Mammary epithelial cell (primary cell): ENCODE measurements at regions not wholly inside any gene's neighbourhood (a gene's known extent, or its start where the extent isn't known, plus 50 kb on each side); places are given as distances from the start of the nearest gene placed in this dataset.

ENCODE experiments used
- EZH2 ChIP-seq: IDR thresholded peaks from 2 replicates; pipeline ENCODE4 v1.6.1; 2012; ENCODE audit warnings: low read length, inconsistent platforms, borderline replicate concordance
- TF ChIP-seq, protein P1 (sequence below), 2 donors: IDR thresholded peaks in 1 of 2; conservative IDR thresholded peaks in 1 of 2; 2 replicates each; pipeline ENCODE4 v1.5.1; 2011 to 2012; ENCODE audit warnings: inconsistent platforms in 2 of 2, low read length in 2 of 2, mild to moderate bottlenecking in 2 of 2, control low read depth in 1 of 2, low read depth in 1 of 2; ENCODE audit not compliant: insufficient read depth in 1 of 2; ENCODE audit errors: extremely low read depth in 1 of 2

DNA sequence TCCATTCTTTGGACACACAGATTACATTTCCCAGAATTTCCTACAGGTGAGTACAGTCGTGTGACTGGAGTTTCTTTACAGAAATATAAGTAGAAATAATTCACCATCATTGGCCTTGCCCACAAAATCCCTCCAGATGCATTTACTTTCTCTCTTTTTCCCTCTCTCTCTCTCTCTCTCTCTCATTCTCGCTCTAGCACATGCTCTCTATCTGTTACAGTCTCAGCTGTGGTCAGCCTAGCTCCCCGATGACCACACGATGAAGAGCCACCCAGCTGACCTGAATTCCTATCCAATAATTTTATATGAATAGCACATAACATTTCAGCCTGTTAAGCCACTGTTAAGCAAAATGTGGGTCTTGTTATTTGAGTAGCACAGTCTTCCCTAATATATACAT lies 507.9 kb downstream of the PCDH7 start:
- TF ChIP-seq, protein P1, sequence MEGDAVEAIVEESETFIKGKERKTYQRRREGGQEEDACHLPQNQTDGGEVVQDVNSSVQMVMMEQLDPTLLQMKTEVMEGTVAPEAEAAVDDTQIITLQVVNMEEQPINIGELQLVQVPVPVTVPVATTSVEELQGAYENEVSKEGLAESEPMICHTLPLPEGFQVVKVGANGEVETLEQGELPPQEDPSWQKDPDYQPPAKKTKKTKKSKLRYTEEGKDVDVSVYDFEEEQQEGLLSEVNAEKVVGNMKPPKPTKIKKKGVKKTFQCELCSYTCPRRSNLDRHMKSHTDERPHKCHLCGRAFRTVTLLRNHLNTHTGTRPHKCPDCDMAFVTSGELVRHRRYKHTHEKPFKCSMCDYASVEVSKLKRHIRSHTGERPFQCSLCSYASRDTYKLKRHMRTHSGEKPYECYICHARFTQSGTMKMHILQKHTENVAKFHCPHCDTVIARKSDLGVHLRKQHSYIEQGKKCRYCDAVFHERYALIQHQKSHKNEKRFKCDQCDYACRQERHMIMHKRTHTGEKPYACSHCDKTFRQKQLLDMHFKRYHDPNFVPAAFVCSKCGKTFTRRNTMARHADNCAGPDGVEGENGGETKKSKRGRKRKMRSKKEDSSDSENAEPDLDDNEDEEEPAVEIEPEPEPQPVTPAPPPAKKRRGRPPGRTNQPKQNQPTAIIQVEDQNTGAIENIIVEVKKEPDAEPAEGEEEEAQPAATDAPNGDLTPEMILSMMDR (conservative IDR thresholded peaks at IDR 0.05 in 1 of 2, IDR thresholded peaks at IDR 0.05 in 1 of 2; ENCODE audit: extremely low read depth in 1 of 2, insufficient read depth in 1 of 2, low read depth in 1 of 2, low read length in 2 of 2) = no peak
- TF ChIP-seq EZH2 = no peak
